SIG-M5 treated with dmso at 0.1 percent for 504 hours (cell line): ENCODE measurements at regions not wholly inside any gene's neighbourhood (a gene's known extent, or its start where the extent isn't known, plus 50 kb on each side); places are given as distances from the start of the nearest gene placed in this dataset.

ENCODE experiments used
- DNase-seq: peaks from one replicate; lab custom pipeline; 2025; ENCODE audit not compliant: unreplicated experiment; lab: John Stamatoyannopoulos, UW

- DNase-seq = no peak
Measured at GRCh38 chr5:152855441-152855840, 450.4 kb upstream of the NMUR2 start.

GRCh38 chr5:152861231-152861630 lies 456.2 kb upstream of the NMUR2 start:
- DNase-seq = no peak

- no peak for DNase-seq
Measured at GRCh38 chr5:152864447-152864846, 459.4 kb upstream of the NMUR2 start.

GRCh38 chr5:152864991-152865390 lies 459.9 kb upstream of the NMUR2 start:
- DNase-seq = no peak

GRCh38 chr5:152869971-152870370 lies 464.9 kb upstream of the NMUR2 start:
- no peak for DNase-seq

GRCh38 chr5:152882621-152883020 lies 477.5 kb upstream of the NMUR2 start:
- DNase-seq = no peak

- no peak for DNase-seq
Measured at GRCh38 chr5:152883066-152883775, 478.1 kb upstream of the NMUR2 start.

- DNase-seq = no peak
Measured at GRCh38 chr5:152884006-152884405, 478.9 kb upstream of the NMUR2 start.

- no peak for DNase-seq
Measured at GRCh38 chr5:152900332-152900731, 495.3 kb upstream of the NMUR2 start.

GRCh38 chr5:152901754-152902153 lies 496.7 kb upstream of the NMUR2 start:
- no peak for DNase-seq

- no peak for DNase-seq
Measured at GRCh38 chr5:152905286-152905685, 500.2 kb upstream of the NMUR2 start.

- DNase-seq = no peak
Measured at GRCh38 chr5:152907488-152908245, 502.6 kb upstream of the NMUR2 start.

GRCh38 chr5:152912924-152913323 lies 507.8 kb upstream of the NMUR2 start:
- no peak for DNase-seq

GRCh38 chr5:152932621-152933020 lies 527.5 kb upstream of the NMUR2 start:
- DNase-seq = no peak

GRCh38 chr5:152933056-152933455 lies 528.0 kb upstream of the NMUR2 start:
- no peak for DNase-seq

GRCh38 chr5:152938630-152939029 lies 533.6 kb upstream of the NMUR2 start:
- no peak for DNase-seq

- DNase-seq = no peak
Measured at GRCh38 chr5:152942633-152943336, 537.7 kb upstream of the NMUR2 start.

- DNase-seq = no peak
Measured at GRCh38 chr5:152953788-152954483, 536.5 kb upstream of the GRIA1 start.

- DNase-seq = no peak
Measured at GRCh38 chr5:152956943-152957613, 533.4 kb upstream of the GRIA1 start.

- no peak for DNase-seq
Measured at GRCh38 chr5:152978141-152978835, 512.2 kb upstream of the GRIA1 start.
